Keratinocyte (primary cell): ENCODE measurements at regions not wholly inside any gene's neighbourhood (a gene's known extent, or its start where the extent isn't known, plus 50 kb on each side); places are given as distances from the start of the nearest gene placed in this dataset.

Source experiments
- EZH2 ChIP-seq: IDR thresholded peaks from one replicate; pipeline ENCODE4 v1.6.1; 2012; ENCODE audit warnings: inconsistent platforms, mild to moderate bottlenecking, low read length, moderate library complexity
- TF ChIP-seq, protein P1 (sequence below), 3 experiments: IDR thresholded peaks in 1 of 3; conservative IDR thresholded peaks in 1 of 3; optimal IDR thresholded peaks in 1 of 3; 2 replicates in 2 of 3; 3 replicates in 1 of 3; pipeline versions ENCODE3 to v1.5.1; 2011; ENCODE audit warnings: low read length in 3 of 3, mild to moderate bottlenecking in 3 of 3, moderate library complexity in 2 of 3, control low read depth in 1 of 3, inconsistent platforms in 1 of 3; ENCODE audit not compliant: insufficient read depth in 2 of 3; ENCODE audit errors: extremely low read depth in 1 of 3

- TF ChIP-seq, protein P1, sequence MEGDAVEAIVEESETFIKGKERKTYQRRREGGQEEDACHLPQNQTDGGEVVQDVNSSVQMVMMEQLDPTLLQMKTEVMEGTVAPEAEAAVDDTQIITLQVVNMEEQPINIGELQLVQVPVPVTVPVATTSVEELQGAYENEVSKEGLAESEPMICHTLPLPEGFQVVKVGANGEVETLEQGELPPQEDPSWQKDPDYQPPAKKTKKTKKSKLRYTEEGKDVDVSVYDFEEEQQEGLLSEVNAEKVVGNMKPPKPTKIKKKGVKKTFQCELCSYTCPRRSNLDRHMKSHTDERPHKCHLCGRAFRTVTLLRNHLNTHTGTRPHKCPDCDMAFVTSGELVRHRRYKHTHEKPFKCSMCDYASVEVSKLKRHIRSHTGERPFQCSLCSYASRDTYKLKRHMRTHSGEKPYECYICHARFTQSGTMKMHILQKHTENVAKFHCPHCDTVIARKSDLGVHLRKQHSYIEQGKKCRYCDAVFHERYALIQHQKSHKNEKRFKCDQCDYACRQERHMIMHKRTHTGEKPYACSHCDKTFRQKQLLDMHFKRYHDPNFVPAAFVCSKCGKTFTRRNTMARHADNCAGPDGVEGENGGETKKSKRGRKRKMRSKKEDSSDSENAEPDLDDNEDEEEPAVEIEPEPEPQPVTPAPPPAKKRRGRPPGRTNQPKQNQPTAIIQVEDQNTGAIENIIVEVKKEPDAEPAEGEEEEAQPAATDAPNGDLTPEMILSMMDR (optimal IDR thresholded peaks at IDR 0.05 in 1 of 3, IDR thresholded peaks at IDR 0.05 in 1 of 3, conservative IDR thresholded peaks at IDR 0.05 in 1 of 3; ENCODE audit: extremely low read depth in 1 of 3, insufficient read depth in 2 of 3, low read length in 3 of 3) = no peak
- TF ChIP-seq EZH2 = no peak
These were observed 539.2 kb downstream of the ETS1 start for GRCh38 chr11:128048121-128048520.
